Activated CD4-positive, alpha-beta memory T cell treated with anti-CD3 and anti-CD28 coated beads for 36 hours (primary cell): ENCODE measurements at regions not wholly inside any gene's neighbourhood (a gene's known extent, or its start where the extent isn't known, plus 50 kb on each side); places are given as distances from the start of the nearest gene placed in this dataset.

Source experiments
- CTCF ChIA-PET: fragments of 350-600 bp; sonication (Branson Sonifier 250); formaldehyde crosslinking; loops from one replicate; lab custom pipeline; 2021; ENCODE audit warnings: antibody characterized with exemption, inconsistent platforms; lab: Charles Lee
- POLR2A ChIA-PET: fragments of 350-600 bp; sonication (Branson Sonifier 250); formaldehyde crosslinking; loops from one replicate; lab custom pipeline; 2021; ENCODE audit warnings: antibody characterized with exemption; lab: Charles Lee
- DNase-seq: peaks from one replicate; pipeline ENCODE4 v3.0.0-alpha.2; 2020
- H3K27ac Mint-ChIP-seq: one replicate; pipeline ENCODE4 v1.8.0; 2021; ENCODE audit warnings: mixed read lengths
- H3K27me3 Mint-ChIP-seq: one replicate; pipeline ENCODE4 v1.8.0; 2021; ENCODE audit warnings: mixed read lengths
- H3K36me3 Mint-ChIP-seq: one replicate; pipeline ENCODE4 v1.8.0; 2021; ENCODE audit warnings: mixed read lengths
- H3K4me1 Mint-ChIP-seq: one replicate; pipeline ENCODE4 v1.8.0; 2021; ENCODE audit warnings: low read depth, mixed read lengths
- H3K4me3 Mint-ChIP-seq: one replicate; pipeline ENCODE4 v1.8.0; 2021; ENCODE audit warnings: mild to moderate bottlenecking, mixed read lengths
- H3K9me3 Mint-ChIP-seq: one replicate; pipeline ENCODE4 v1.8.0; 2021; ENCODE audit warnings: mixed read lengths
- intact Hi-C: fragments of 100-400 bp; cut with micrococcal nuclease; formaldehyde crosslinking; loops from one replicate; pipeline ENCODE4 v1.15.1; 2023

- peaks cover 3% of the 10 kb centered on the region for H3K9me3 Mint-ChIP-seq
- no peak overlapping the region for H3K27ac Mint-ChIP-seq
- no peak for DNase-seq
- no peaks in the 10 kb centered on the region for H3K4me1 Mint-ChIP-seq
- no peaks in the 10 kb centered on the region for H3K27me3 Mint-ChIP-seq
- ChIA-PET CTCF (no interaction called here), POLR2A (no interaction called here)
- intact Hi-C loops: no loop called here
- no peaks in the 10 kb centered on the region for H3K36me3 Mint-ChIP-seq
- H3K4me3 Mint-ChIP-seq: no peak overlapping the region
These were observed 828.3 kb downstream of the TECRL start for GRCh38 chr4:63580796-63581475.

- H3K27ac Mint-ChIP-seq: no peak overlapping the region
- intact Hi-C loops: no loop called here
- CTCF ChIA-PET: no interaction called here
- H3K9me3 Mint-ChIP-seq: peaks cover 5% of the 10 kb centered on the region
- H3K4me1 Mint-ChIP-seq: no peaks in the 10 kb centered on the region
- no peaks in the 10 kb centered on the region for H3K27me3 Mint-ChIP-seq
- no peaks in the 10 kb centered on the region for H3K36me3 Mint-ChIP-seq
- DNase-seq: no peak
- H3K4me3 Mint-ChIP-seq: no peak overlapping the region
- POLR2A ChIA-PET: no interaction called here
These were observed 830.9 kb downstream of the TECRL start for GRCh38 chr4:63578383-63578782.

DNA sequence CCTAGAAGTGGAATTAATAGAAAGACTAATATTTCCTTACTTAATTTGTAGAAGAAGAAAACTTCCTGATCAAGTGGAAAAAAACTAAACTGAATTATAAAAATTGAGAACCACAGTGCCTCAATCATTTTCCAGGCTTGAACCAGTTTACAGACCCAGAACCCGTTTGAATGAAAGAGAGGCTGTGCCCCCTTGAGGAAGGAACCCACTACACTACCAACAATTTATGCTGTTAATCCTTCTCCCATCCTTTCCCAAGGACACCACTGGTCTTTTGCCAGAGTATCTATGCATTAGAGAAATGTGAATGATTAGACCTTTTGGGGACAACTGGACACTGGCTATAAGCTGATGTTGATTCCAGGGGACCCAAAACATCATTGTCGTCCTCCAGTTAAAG, 842.6 kb downstream of the TECRL start:
- ChIA-PET CTCF (no interaction called here), POLR2A (no interaction called here)
- H3K9me3 Mint-ChIP-seq: peaks cover 12% of the 10 kb centered on the region
- intact Hi-C loops: no loop called here
- no peak overlapping the region for H3K4me3 Mint-ChIP-seq
- no peak for DNase-seq
- H3K4me1 Mint-ChIP-seq: no peaks in the 10 kb centered on the region
- no peaks in the 10 kb centered on the region for H3K36me3 Mint-ChIP-seq
- no peak overlapping the region for H3K27ac Mint-ChIP-seq
- H3K27me3 Mint-ChIP-seq: no peaks in the 10 kb centered on the region

DNA sequence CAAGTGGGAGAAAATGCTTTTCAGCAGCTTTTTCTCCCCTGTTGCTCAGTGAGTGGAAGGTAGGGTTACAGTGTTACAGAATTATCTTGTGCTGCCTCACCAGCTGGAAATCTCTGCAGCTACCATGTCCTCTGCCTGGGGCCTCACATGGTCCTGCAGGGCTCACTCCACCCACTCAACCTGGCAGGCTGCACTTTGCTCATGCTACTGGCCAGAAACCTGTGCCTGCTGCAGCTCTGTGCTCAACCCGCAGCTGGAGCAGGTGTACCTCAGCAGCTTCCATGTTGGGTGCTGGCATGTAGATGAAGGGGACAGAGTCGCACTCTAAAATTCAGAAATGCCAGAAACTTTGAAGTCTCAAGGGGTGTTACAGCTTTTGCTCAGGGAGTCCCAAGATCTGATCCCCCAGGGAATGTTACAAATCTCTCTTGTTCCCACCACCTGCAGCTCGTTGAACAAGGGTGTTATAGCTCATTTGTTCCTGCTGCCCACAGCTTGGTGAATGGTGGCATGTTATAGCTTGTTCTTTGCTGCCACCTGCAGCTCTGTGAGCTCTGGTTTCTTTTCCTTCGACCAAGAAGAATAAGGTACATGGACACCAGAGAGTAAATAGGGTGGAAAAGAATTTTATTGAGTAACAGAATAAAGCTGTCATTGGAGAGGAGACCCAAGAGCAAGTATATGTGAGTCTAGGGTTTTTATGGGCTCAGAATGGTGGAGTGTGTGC, 845.8 kb downstream of the TECRL start:
- no peak overlapping the region for H3K27ac Mint-ChIP-seq
- CTCF ChIA-PET: no interaction called here
- H3K4me1 Mint-ChIP-seq: no peaks in the 10 kb centered on the region
- no peaks in the 10 kb centered on the region for H3K36me3 Mint-ChIP-seq
- H3K4me3 Mint-ChIP-seq: no peak overlapping the region
- POLR2A ChIA-PET: no interaction called here
- DNase-seq: no peak
- intact Hi-C loops: no loop called here
- H3K9me3 Mint-ChIP-seq: peaks cover 13% of the 10 kb centered on the region
- no peaks in the 10 kb centered on the region for H3K27me3 Mint-ChIP-seq

- H3K9me3 Mint-ChIP-seq: peaks cover 15% of the 10 kb centered on the region
- POLR2A ChIA-PET: no interaction called here
- H3K27me3 Mint-ChIP-seq: no peaks in the 10 kb centered on the region
These were observed 850.5 kb downstream of the TECRL start for GRCh38 chr4:63558709-63559108.

GRCh38 chr4:63556332-63556731, 852.9 kb downstream of the TECRL start:
- no peak for DNase-seq
- no peak overlapping the region for H3K4me3 Mint-ChIP-seq
- intact Hi-C loops: no loop called here
- H3K36me3 Mint-ChIP-seq: no peaks in the 10 kb centered on the region
- H3K4me1 Mint-ChIP-seq: no peaks in the 10 kb centered on the region
- H3K27ac Mint-ChIP-seq: no peak overlapping the region
- ChIA-PET POLR2A (no interaction called here), CTCF (no interaction called here)
- H3K27me3 Mint-ChIP-seq: no peaks in the 10 kb centered on the region
- peaks cover 26% of the 10 kb centered on the region for H3K9me3 Mint-ChIP-seq

More at GRCh38 chr4:63558709-63559108, 850.5 kb downstream of the TECRL start:
- Mint-ChIP-seq H3K4me3 (no peak overlapping the region), H3K36me3 (no peaks in the 10 kb centered on the region), H3K27ac (no peak overlapping the region), H3K4me1 (no peaks in the 10 kb centered on the region)
- DNase-seq: no peak
- intact Hi-C loops: no loop called here
- CTCF ChIA-PET: no interaction called here

GRCh38 chr4:63553123-63553522, 856.1 kb downstream of the TECRL start:
- Mint-ChIP-seq H3K4me1 (no peaks in the 10 kb centered on the region), H3K27ac (no peak overlapping the region), H3K36me3 (no peaks in the 10 kb centered on the region), H3K4me3 (no peak overlapping the region), H3K27me3 (no peaks in the 10 kb centered on the region), H3K9me3 (peaks cover 18% of the 10 kb centered on the region)
- intact Hi-C loops: no loop called here
- POLR2A ChIA-PET: no interaction called here
- no peak for DNase-seq
- CTCF ChIA-PET: no interaction called here

- CTCF ChIA-PET: no interaction called here
- no peaks in the 10 kb centered on the region for H3K4me1 Mint-ChIP-seq
- H3K4me3 Mint-ChIP-seq: no peak overlapping the region
- H3K27ac Mint-ChIP-seq: no peak overlapping the region
- H3K27me3 Mint-ChIP-seq: no peaks in the 10 kb centered on the region
- POLR2A ChIA-PET: no interaction called here
- intact Hi-C loops: no loop called here
- H3K36me3 Mint-ChIP-seq: no peaks in the 10 kb centered on the region
- peaks cover 19% of the 10 kb centered on the region for H3K9me3 Mint-ChIP-seq
- no peak for DNase-seq
These were observed 867.4 kb downstream of the TECRL start for GRCh38 chr4:63541828-63542227.

DNA sequence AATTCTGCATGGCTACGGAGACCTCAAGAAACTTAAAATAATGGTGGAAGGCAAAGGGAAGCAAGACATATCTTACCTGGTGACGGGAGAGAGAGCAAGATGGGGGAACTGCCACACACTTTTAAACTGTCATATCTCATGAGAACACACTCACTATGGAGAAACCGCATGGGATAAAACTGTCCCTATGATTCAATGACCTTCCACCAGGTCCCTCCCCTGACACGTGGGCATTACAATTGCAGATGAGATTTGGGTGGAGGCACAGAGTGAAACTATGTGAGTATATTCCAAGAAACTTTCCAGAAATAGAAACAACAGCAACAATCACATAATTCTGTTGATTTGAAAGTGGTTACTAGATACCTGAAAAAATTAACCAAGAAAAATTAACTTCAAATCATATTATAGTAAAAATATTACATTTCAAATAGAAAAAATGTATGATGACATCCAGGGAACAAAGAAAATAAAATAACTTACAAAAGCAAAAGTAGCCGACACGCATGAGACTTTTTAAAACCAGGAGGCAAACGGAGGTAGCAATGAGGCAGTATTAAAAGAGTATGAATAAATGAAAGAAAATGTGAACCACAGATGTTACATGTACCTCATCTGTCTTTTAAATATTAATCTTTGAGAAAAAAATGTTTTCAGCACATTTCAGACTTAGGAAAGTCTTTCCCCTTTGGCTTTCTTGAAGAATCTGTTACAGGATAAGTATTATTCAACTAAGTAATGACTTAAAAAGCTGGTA, 879.5 kb downstream of the TECRL start:
- no peak for DNase-seq
- H3K27ac Mint-ChIP-seq: no peak overlapping the region
- H3K4me3 Mint-ChIP-seq: no peak overlapping the region
- H3K9me3 Mint-ChIP-seq: peaks cover 9% of the 10 kb centered on the region
- POLR2A ChIA-PET: no interaction called here
- no peaks in the 10 kb centered on the region for H3K36me3 Mint-ChIP-seq
- no peaks in the 10 kb centered on the region for H3K27me3 Mint-ChIP-seq
- CTCF ChIA-PET: no interaction called here
- no peaks in the 10 kb centered on the region for H3K4me1 Mint-ChIP-seq
- intact Hi-C loops: no loop called here

- CTCF ChIA-PET: no interaction called here
- intact Hi-C loops: no loop called here
- Mint-ChIP-seq H3K9me3 (peaks cover 7% of the 10 kb centered on the region), H3K27me3 (no peaks in the 10 kb centered on the region), H3K4me1 (no peaks in the 10 kb centered on the region), H3K36me3 (no peaks in the 10 kb centered on the region), H3K4me3 (no peak overlapping the region), H3K27ac (no peak overlapping the region)
- POLR2A ChIA-PET: no interaction called here
- DNase-seq: no peak
These were observed 880.8 kb downstream of the TECRL start for GRCh38 chr4:63528256-63528991.

DNA sequence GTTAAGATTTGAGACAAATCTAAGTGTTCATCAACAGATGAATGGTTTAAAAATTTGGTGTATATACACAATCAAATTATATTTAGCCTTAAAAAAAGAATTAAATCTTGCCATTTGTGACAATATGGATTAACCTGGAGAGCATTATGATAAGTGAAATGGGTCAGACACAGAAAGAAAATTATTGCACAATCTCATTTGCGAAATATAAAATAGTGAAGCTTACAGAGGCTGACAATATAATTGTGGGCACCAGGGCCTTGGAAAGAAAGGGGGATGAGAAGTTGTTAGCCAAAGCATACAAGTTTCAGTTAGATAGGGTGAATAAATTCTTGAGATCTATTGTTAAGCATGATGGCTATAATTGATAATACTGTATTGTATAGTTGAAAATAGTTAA, 883.0 kb downstream of the TECRL start:
- intact Hi-C loops: no loop called here
- Mint-ChIP-seq H3K36me3 (no peaks in the 10 kb centered on the region), H3K27ac (no peak overlapping the region), H3K27me3 (no peaks in the 10 kb centered on the region), H3K4me3 (no peak overlapping the region), H3K9me3 (peaks cover 14% of the 10 kb centered on the region), H3K4me1 (no peaks in the 10 kb centered on the region)
- CTCF ChIA-PET: no interaction called here
- POLR2A ChIA-PET: no interaction called here
- DNase-seq: no peak

DNA sequence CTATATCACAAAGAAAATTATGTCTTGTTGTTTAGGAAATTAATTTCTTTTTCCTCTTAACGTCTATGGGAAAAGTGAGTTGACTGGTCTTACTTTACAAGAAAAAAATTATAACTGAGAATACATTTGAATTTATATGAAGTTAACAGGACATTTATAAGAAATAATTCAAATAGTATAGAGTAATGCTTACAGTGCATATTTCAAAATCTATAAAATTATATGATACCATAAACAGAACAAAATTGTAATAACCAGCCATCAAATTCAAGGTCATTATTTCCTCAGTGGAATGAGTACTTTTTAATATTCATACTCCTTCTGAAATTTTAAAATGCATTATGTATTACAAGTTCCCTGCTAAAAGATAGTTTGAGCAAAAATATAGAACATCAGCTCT, 884.5 kb downstream of the TECRL start:
- CTCF ChIA-PET: no interaction called here
- Mint-ChIP-seq H3K4me3 (no peak overlapping the region), H3K27ac (no peak overlapping the region), H3K27me3 (no peaks in the 10 kb centered on the region), H3K36me3 (no peaks in the 10 kb centered on the region), H3K4me1 (no peaks in the 10 kb centered on the region), H3K9me3 (peaks cover 23% of the 10 kb centered on the region)
- no peak for DNase-seq
- POLR2A ChIA-PET: no interaction called here
- intact Hi-C loops: no loop called here
